Natural killer cell treated with Interleukin-12 subunit alpha and Interleukin-12 subunit beta and Interleukin-15 and Interleukin-18, amount 100 ng/mL, for 72 hours (primary cell): ENCODE measurements at regions not wholly inside any gene's neighbourhood (a gene's known extent, or its start where the extent isn't known, plus 50 kb on each side); places are given as distances from the start of the nearest gene placed in this dataset.

ENCODE experiments used
- ATAC-seq, 2 donors: fragments of 150-1000 bp; cut with Tn5 transposase in 1 of 2; sonication (Bioruptor Pico), chemical (Tn5 transposase) in 1 of 2; 2 replicates each; pipeline ENCODE4 v1.10.0; 2021
- DNase-seq: peaks from one replicate; pipeline ENCODE4 v3.0.0; 2022; ENCODE audit warnings: low spot score
- H3K27ac Mint-ChIP-seq, 2 donors: 1 replicate in 1 of 2; 2 replicates in 1 of 2; pipeline ENCODE4 v1.8.0; 2022; ENCODE audit warnings: mixed read lengths in 2 of 2, mild to moderate bottlenecking in 1 of 2, moderate library complexity in 1 of 2
- H3K27me3 Mint-ChIP-seq, 2 donors: 1 replicate in 1 of 2; 2 replicates in 1 of 2; pipeline ENCODE4 v1.8.0; 2022; ENCODE audit warnings: mixed read lengths in 2 of 2
- H3K36me3 Mint-ChIP-seq: one replicate; pipeline ENCODE4 v1.8.0; 2022; ENCODE audit warnings: mixed read lengths
- H3K4me1 Mint-ChIP-seq, 2 donors: 1 replicate in 1 of 2; 2 replicates in 1 of 2; pipeline ENCODE4 v1.8.0; 2022; ENCODE audit warnings: low read depth in 2 of 2, mixed read lengths in 2 of 2, mild to moderate bottlenecking in 1 of 2
- H3K4me3 Mint-ChIP-seq: one replicate; pipeline ENCODE4 v1.8.0; 2022; ENCODE audit warnings: mixed read lengths
- H3K9me3 Mint-ChIP-seq: 2 replicates; pipeline ENCODE4 v1.8.0; 2022; ENCODE audit warnings: mixed read lengths

GRCh38 chrX:109830157-109830703 lies 97.2 kb upstream of the ACSL4 start:
- Mint-ChIP-seq H3K36me3 (no peaks in the 10 kb centered on the region), H3K4me3 (no peak overlapping the region), H3K27me3 (peaks cover 6 to 21% of the 10 kb centered on the region in 2 donors), H3K9me3 (no peaks in the 10 kb centered on the region), H3K27ac (no peak overlapping the region), H3K4me1 (no peaks in the 10 kb centered on the region)
- DNase-seq: no peak
- no peak for ATAC-seq

- Mint-ChIP-seq H3K27me3 (peaks cover 6 to 21% of the 10 kb centered on the region in 2 donors), H3K27ac (no peak overlapping the region), H3K4me3 (no peak overlapping the region), H3K4me1 (no peaks in the 10 kb centered on the region), H3K9me3 (no peaks in the 10 kb centered on the region), H3K36me3 (no peaks in the 10 kb centered on the region)
- DNase-seq (no peak), ATAC-seq (no peak)
These were observed 97.7 kb upstream of the ACSL4 start for GRCh38 chrX:109830704-109831206.

GRCh38 chrX:109831326-109831985 lies 98.4 kb upstream of the ACSL4 start:
- Mint-ChIP-seq H3K27ac (no peak overlapping the region), H3K27me3 (peaks cover 6 to 24% of the 10 kb centered on the region in 2 donors), H3K4me3 (no peak overlapping the region), H3K4me1 (no peaks in the 10 kb centered on the region), H3K36me3 (no peaks in the 10 kb centered on the region), H3K9me3 (no peaks in the 10 kb centered on the region)
- ATAC-seq (no peak), DNase-seq (no peak)

- Mint-ChIP-seq H3K9me3 (no peaks in the 10 kb centered on the region), H3K27me3 (peaks cover 0 to 7% of the 10 kb centered on the region in 2 donors), H3K4me3 (no peak overlapping the region), H3K4me1 (no peaks in the 10 kb centered on the region), H3K36me3 (no peaks in the 10 kb centered on the region), H3K27ac (no peak overlapping the region)
- DNase-seq (no peak), ATAC-seq (no peak)
These were observed 106.9 kb upstream of the ACSL4 start for GRCh38 chrX:109839694-109840567.

GRCh38 chrX:109840585-109840984 lies 107.5 kb upstream of the ACSL4 start:
- Mint-ChIP-seq H3K9me3 (no peaks in the 10 kb centered on the region), H3K36me3 (no peaks in the 10 kb centered on the region), H3K27ac (no peak overlapping the region), H3K4me3 (no peak overlapping the region), H3K27me3 (peaks cover 0 to 7% of the 10 kb centered on the region in 2 donors), H3K4me1 (no peaks in the 10 kb centered on the region)
- no peak for DNase-seq
- ATAC-seq: peak in 1 of 2 donors; percentile 20

- Mint-ChIP-seq H3K9me3 (no peaks in the 10 kb centered on the region), H3K36me3 (no peaks in the 10 kb centered on the region), H3K27me3 (peaks cover 0 to 3% of the 10 kb centered on the region in 2 donors), H3K27ac (no peak overlapping the region), H3K4me3 (no peak overlapping the region), H3K4me1 (no peaks in the 10 kb centered on the region)
- no peak for DNase-seq
- peak in 1 of 2 donors; percentile 36 for ATAC-seq
These were observed 108.2 kb upstream of the ACSL4 start for GRCh38 chrX:109841257-109841656.

- H3K27me3 Mint-ChIP-seq: no peaks in the 10 kb centered on the region
- DNase-seq: no peak
- H3K9me3 Mint-ChIP-seq: no peaks in the 10 kb centered on the region
- no peak for ATAC-seq
- no peak overlapping the region for H3K4me3 Mint-ChIP-seq
- peaks cover 0 to under 1% of the 10 kb centered on the region in 2 donors for H3K4me1 Mint-ChIP-seq
- H3K27ac Mint-ChIP-seq: no peak overlapping the region
- no peaks in the 10 kb centered on the region for H3K36me3 Mint-ChIP-seq
These were observed 109.0 kb upstream of the ACSL4 start for GRCh38 chrX:109841869-109842579.

- Mint-ChIP-seq H3K4me3 (no peak overlapping the region), H3K36me3 (no peaks in the 10 kb centered on the region)
These were observed 109.6 kb upstream of the ACSL4 start for GRCh38 chrX:109842611-109843010.

GRCh38 chrX:109843963-109844751 lies 111.1 kb upstream of the ACSL4 start:
- peaks cover 0 to 5% of the 10 kb centered on the region in 2 donors for H3K27me3 Mint-ChIP-seq
- DNase-seq (no peak), ATAC-seq (no peak)
- H3K9me3 Mint-ChIP-seq: no peaks in the 10 kb centered on the region
- no peaks in the 10 kb centered on the region for H3K36me3 Mint-ChIP-seq
- H3K27ac Mint-ChIP-seq: no peak overlapping the region
- no peak overlapping the region for H3K4me3 Mint-ChIP-seq
- H3K4me1 Mint-ChIP-seq: peaks cover 0 to 11% of the 10 kb centered on the region in 2 donors

More at GRCh38 chrX:109842611-109843010, 109.6 kb upstream of the ACSL4 start:
- Mint-ChIP-seq H3K9me3 (no peaks in the 10 kb centered on the region), H3K27me3 (no peaks in the 10 kb centered on the region), H3K4me1 (peaks cover 0 to 7% of the 10 kb centered on the region in 2 donors), H3K27ac (no peak overlapping the region)
- ATAC-seq (no peak), DNase-seq (no peak)

GRCh38 chrX:109844986-109845385 lies 111.9 kb upstream of the ACSL4 start:
- Mint-ChIP-seq H3K27me3 (peaks cover 0 to 7% of the 10 kb centered on the region in 2 donors), H3K9me3 (no peaks in the 10 kb centered on the region), H3K4me3 (no peak overlapping the region), H3K4me1 (peaks cover 0 to 11% of the 10 kb centered on the region in 2 donors), H3K36me3 (no peaks in the 10 kb centered on the region), H3K27ac (no peak overlapping the region)
- DNase-seq: no peak
- no peak for ATAC-seq

GRCh38 chrX:109845996-109846395 lies 112.9 kb upstream of the ACSL4 start:
- H3K9me3 Mint-ChIP-seq: no peaks in the 10 kb centered on the region
- no peaks in the 10 kb centered on the region for H3K36me3 Mint-ChIP-seq
- peaks cover 0 to 7% of the 10 kb centered on the region in 2 donors for H3K27me3 Mint-ChIP-seq
- no peak overlapping the region for H3K27ac Mint-ChIP-seq
- peaks cover 0 to 11% of the 10 kb centered on the region in 2 donors for H3K4me1 Mint-ChIP-seq
- no peak overlapping the region for H3K4me3 Mint-ChIP-seq
- ATAC-seq (no peak), DNase-seq (no peak)

GRCh38 chrX:109847257-109848187 lies 114.5 kb upstream of the ACSL4 start:
- Mint-ChIP-seq H3K4me3 (peak overlapping the region; percentile 4), H3K36me3 (no peaks in the 10 kb centered on the region), H3K4me1 (peaks cover 0 to 11% of the 10 kb centered on the region in 2 donors), H3K27me3 (peaks cover 0 to 11% of the 10 kb centered on the region in 2 donors), H3K27ac (peak overlapping the region in 1 of 2 donors; percentile 51), H3K9me3 (no peaks in the 10 kb centered on the region)
- DNase-seq (no peak), ATAC-seq (peak in 1 of 2 donors; percentile 31)
